ENCODE measurements at regions not wholly inside any gene's neighbourhood (a gene's known extent, or its start where the extent isn't known, plus 50 kb on each side); places are given as distances from the start of the nearest gene placed in this dataset.

- TF ChIP-seq POLR2AphosphoS5 (IDR thresholded peaks at IDR 0.05; ENCODE audit: low read depth), result no peak
- TF ChIP-seq CTCF (IDR thresholded peaks at IDR 0.05; ENCODE audit: insufficient read depth, low read length), result no peak
- no peak for TF ChIP-seq GABPA (IDR thresholded peaks at IDR 0.05; ENCODE audit: low read depth)
- TF ChIP-seq REST (IDR thresholded peaks at IDR 0.05; ENCODE audit: insufficient replicate concordance, low read depth), result no peak
- TF ChIP-seq SPI1 (IDR thresholded peaks at IDR 0.05; ENCODE audit: borderline replicate concordance, low read depth), result no peak
Measured at GRCh38 chr5:108678091-108678490, 69.6 kb upstream of the FER start.

GRCh38 chr5:108675736-108676135, 72.0 kb upstream of the FER start:
- Histone ChIP-seq H3K27me3 (ENCODE audit: insufficient read depth, poor library complexity, severe bottlenecking) (no peaks in the 10 kb centered on the region), H3K4me3 (replicated peaks; ENCODE audit: insufficient read depth, low read length) (no peak overlapping the region), H3K27ac (replicated peaks) (no peak overlapping the region)
- TF ChIP-seq GABPA (IDR thresholded peaks at IDR 0.05; ENCODE audit: low read depth), result no peak
- TF ChIP-seq REST (IDR thresholded peaks at IDR 0.05; ENCODE audit: insufficient replicate concordance, low read depth), result no peak
- no peak for TF ChIP-seq POLR2AphosphoS5 (IDR thresholded peaks at IDR 0.05; ENCODE audit: low read depth)
- TF ChIP-seq CTCF (IDR thresholded peaks at IDR 0.05; ENCODE audit: insufficient read depth, low read length), result no peak
- no peak for TF ChIP-seq SPI1 (IDR thresholded peaks at IDR 0.05; ENCODE audit: borderline replicate concordance, low read depth)
- no peak for DNase-seq (ENCODE audit: low read depth in 1 of 2, low spot score in 1 of 2)

More at GRCh38 chr5:108678091-108678490, 69.6 kb upstream of the FER start:
- no peak for DNase-seq (ENCODE audit: low read depth in 1 of 2, low spot score in 1 of 2)
- no peak overlapping the region for H3K4me3 ChIP-seq (replicated peaks; ENCODE audit: insufficient read depth, low read length)
- no peak overlapping the region for H3K27ac ChIP-seq (replicated peaks)
- H3K27me3 ChIP-seq (ENCODE audit: insufficient read depth, poor library complexity, severe bottlenecking), result no peaks in the 10 kb centered on the region

GRCh38 chr5:108672639-108673038, 75.1 kb upstream of the FER start:
- H3K27ac ChIP-seq (replicated peaks), result no peak overlapping the region
- no peak for DNase-seq (ENCODE audit: low read depth in 1 of 2, low spot score in 1 of 2)
- H3K4me3 ChIP-seq (replicated peaks; ENCODE audit: insufficient read depth, low read length), result no peak overlapping the region
- H3K27me3 ChIP-seq (ENCODE audit: insufficient read depth, poor library complexity, severe bottlenecking), result no peaks in the 10 kb centered on the region
- TF ChIP-seq CTCF (IDR thresholded peaks at IDR 0.05; ENCODE audit: insufficient read depth, low read length) (no peak), SPI1 (IDR thresholded peaks at IDR 0.05; ENCODE audit: borderline replicate concordance, low read depth) (no peak), POLR2AphosphoS5 (IDR thresholded peaks at IDR 0.05; ENCODE audit: low read depth) (no peak)

GRCh38 chr5:108670591-108671289, 77.0 kb upstream of the FER start:
- TF ChIP-seq GABPA (IDR thresholded peaks at IDR 0.05; ENCODE audit: low read depth) (no peak), REST (IDR thresholded peaks at IDR 0.05; ENCODE audit: insufficient replicate concordance, low read depth) (no peak), POLR2AphosphoS5 (IDR thresholded peaks at IDR 0.05; ENCODE audit: low read depth) (no peak), CTCF (IDR thresholded peaks at IDR 0.05; ENCODE audit: insufficient read depth, low read length) (no peak), SPI1 (IDR thresholded peaks at IDR 0.05; ENCODE audit: borderline replicate concordance, low read depth) (no peak)
- no peak overlapping the region for H3K4me3 ChIP-seq (replicated peaks; ENCODE audit: insufficient read depth, low read length)
- H3K27me3 ChIP-seq (ENCODE audit: insufficient read depth, poor library complexity, severe bottlenecking), result no peaks in the 10 kb centered on the region
- no peak for DNase-seq (ENCODE audit: low read depth in 1 of 2, low spot score in 1 of 2)
- no peak overlapping the region for H3K27ac ChIP-seq (replicated peaks)

All from HL-60 (cell line).